PFSK-1 (cell line): ENCODE measurements at regions not wholly inside any gene's neighbourhood (a gene's known extent, or its start where the extent isn't known, plus 50 kb on each side); places are given as distances from the start of the nearest gene placed in this dataset.

Experiments
- FOXP2 ChIP-seq: optimal IDR thresholded peaks from 2 replicates; pipeline ENCODE3; 2011; ENCODE audit warnings: borderline replicate concordance, control low read depth, inconsistent platforms; ENCODE audit not compliant: insufficient read depth; ENCODE audit errors: extremely low read length, extremely low read depth
- POLR2AphosphoS5 ChIP-seq: IDR thresholded peaks from 2 replicates; pipeline ENCODE4 v1.6.1; 2012; ENCODE audit warnings: low read depth, mild to moderate bottlenecking, control low read depth, low read length, moderate library complexity
- REST ChIP-seq, 2 experiments: IDR thresholded peaks; 2 replicates each; pipeline versions ENCODE4 v1.6.1 to v1.8.0; 2011 to 2012; ENCODE audit warnings: low read depth in 2 of 2, low read length in 2 of 2, control low read depth in 1 of 2, inconsistent platforms in 1 of 2, mild to moderate bottlenecking in 1 of 2, moderate library complexity in 1 of 2; ENCODE audit not compliant: insufficient read depth in 1 of 2
- SIN3A ChIP-seq: IDR thresholded peaks from 2 replicates; pipeline ENCODE4 v1.6.1; 2012; ENCODE audit warnings: mild to moderate bottlenecking, low read length, moderate library complexity, borderline replicate concordance; ENCODE audit not compliant: insufficient read depth
- TAF1 ChIP-seq: IDR thresholded peaks from 2 replicates; pipeline ENCODE4 v1.6.1; 2012; ENCODE audit warnings: low read length, control low read depth, borderline replicate concordance; ENCODE audit not compliant: insufficient read depth

GRCh38 chr3:181851063-181851462, 139.3 kb downstream of the SOX2 start:
- no peak for TF ChIP-seq REST (IDR thresholded peaks at IDR 0.05; ENCODE audit: insufficient read depth in 1 of 2, low read depth in 2 of 2, low read length in 2 of 2)
- TF ChIP-seq POLR2AphosphoS5: no peak
- TF ChIP-seq FOXP2: no peak
- TF ChIP-seq TAF1: no peak
- no peak for TF ChIP-seq SIN3A

GRCh38 chr3:181855825-181856224, 144.1 kb downstream of the SOX2 start:
- TF ChIP-seq TAF1: no peak
- TF ChIP-seq REST (IDR thresholded peaks at IDR 0.05; ENCODE audit: insufficient read depth in 1 of 2, low read depth in 2 of 2, low read length in 2 of 2): no peak
- no peak for TF ChIP-seq POLR2AphosphoS5
- no peak for TF ChIP-seq SIN3A
- no peak for TF ChIP-seq FOXP2

- no peak for TF ChIP-seq REST (IDR thresholded peaks at IDR 0.05; ENCODE audit: insufficient read depth in 1 of 2, low read depth in 2 of 2, low read length in 2 of 2)
- TF ChIP-seq FOXP2: no peak
- no peak for TF ChIP-seq TAF1
- TF ChIP-seq SIN3A: no peak
- TF ChIP-seq POLR2AphosphoS5: no peak
Observed at GRCh38 chr3:181859518-181859917, 147.8 kb downstream of the SOX2 start.

- TF ChIP-seq TAF1 (no peak), REST (IDR thresholded peaks at IDR 0.05; ENCODE audit: insufficient read depth in 1 of 2, low read depth in 2 of 2, low read length in 2 of 2) (no peak), POLR2AphosphoS5 (no peak), FOXP2 (no peak), SIN3A (no peak)
Observed at GRCh38 chr3:181860235-181860634, 148.5 kb downstream of the SOX2 start.

- TF ChIP-seq SIN3A (no peak), TAF1 (no peak), POLR2AphosphoS5 (no peak), REST (IDR thresholded peaks at IDR 0.05; ENCODE audit: insufficient read depth in 1 of 2, low read depth in 2 of 2, low read length in 2 of 2) (no peak), FOXP2 (no peak)
Observed at GRCh38 chr3:181862502-181862901, 150.8 kb downstream of the SOX2 start.
